Gastrocnemius medialis (tissue), 4 donors: ENCODE measurements at regions not wholly inside any gene's neighbourhood (a gene's known extent, or its start where the extent isn't known, plus 50 kb on each side); places are given as distances from the start of the nearest gene placed in this dataset.
"Not testable (repeated sequence)": the region's sequence is repeated elsewhere in the genome, so short reads cannot be mapped to it uniquely, and the experiment has no call there.

Experiments used
- ATAC-seq, 2 donors: fragments of 150-250 bp; one replicate each; pipeline ENCODE4 v1.9.1; 2016
- DNase-seq, 2 donors: peaks; one replicate each; pipeline ENCODE4 v3.0.0-alpha.2; 2019
- H3K27ac ChIP-seq, 4 donors: fragments of 200-600 bp; sonication (generic); 1 replicate in 1 of 4; 2 replicates in 3 of 4; pipeline ENCODE4 v1.5.1; 2016 to 2018; ENCODE audit warnings: mild to moderate bottlenecking in 2 of 4, moderate library complexity in 1 of 4
- H3K27me3 ChIP-seq, 3 donors: fragments of 200-600 bp; sonication (generic) in 2 of 3; 1 replicate in 1 of 3; 2 replicates in 2 of 3; pipeline versions ENCODE4 v1.5.1 to v1.6.0; 2016 to 2019; ENCODE audit warnings: mild to moderate bottlenecking in 1 of 3, moderate library complexity in 1 of 3
- H3K36me3 ChIP-seq, 2 donors: fragments of 200-600 bp; sonication (generic) in 1 of 2; one replicate each; pipeline ENCODE4 v1.5.1; 2017 to 2018
- H3K4me1 ChIP-seq, 2 donors: fragments of 200-600 bp; sonication (generic) in 1 of 2; one replicate each; pipeline ENCODE4 v1.5.1; 2016 to 2017; ENCODE audit warnings: mild to moderate bottlenecking in 2 of 2
- H3K4me3 ChIP-seq, 4 donors: fragments of 200-600 bp; sonication (generic) in 3 of 4; 1 replicate in 1 of 4; 2 replicates in 3 of 4; pipeline ENCODE4 v1.5.1; 2016 to 2019; ENCODE audit warnings: mild to moderate bottlenecking in 2 of 4
- H3K9me3 ChIP-seq, 3 donors: fragments of 200-600 bp; sonication (generic) in 2 of 3; 1 replicate in 1 of 3; 2 replicates in 2 of 3; pipeline ENCODE4 v1.5.1; 2016 to 2019
- POLR2A ChIP-seq, 2 donors: fragments of 450-650 bp; IDR thresholded peaks; one replicate each; pipeline ENCODE4 v1.6.1; 2017; ENCODE audit warnings: antibody characterized with exemption in 2 of 2, mild to moderate bottlenecking in 2 of 2, moderate library complexity in 2 of 2
- in situ Hi-C, 4 donors: fragments of 200-750 bp; cut with MboI; loops; one replicate each; pipeline versions ENCODE4 v1.15.0 to v1.8.0; 2017; ENCODE audit warnings: low sequenced_read_pairs in 4 of 4
- intact Hi-C: fragments of 100-400 bp; cut with DNase I; formaldehyde crosslinking; loops from one replicate; pipeline ENCODE4 v1.15.1; 2023; ENCODE audit warnings: low total_unique reads
- TF ChIP-seq, protein P1 (sequence below), 5 experiments: fragments of 450-650 bp in 3 of 5; fragments of 200-600 bp in 2 of 5; sonication (generic) in 2 of 5; IDR thresholded peaks in 4 of 5; conservative IDR thresholded peaks in 1 of 5; 1 replicate in 4 of 5; 2 replicates in 1 of 5; pipeline ENCODE4 v1.5.1; 2016 to 2019; ENCODE audit warnings: antibody characterized with exemption in 5 of 5, mild to moderate bottlenecking in 3 of 5, moderate library complexity in 3 of 5

DNA sequence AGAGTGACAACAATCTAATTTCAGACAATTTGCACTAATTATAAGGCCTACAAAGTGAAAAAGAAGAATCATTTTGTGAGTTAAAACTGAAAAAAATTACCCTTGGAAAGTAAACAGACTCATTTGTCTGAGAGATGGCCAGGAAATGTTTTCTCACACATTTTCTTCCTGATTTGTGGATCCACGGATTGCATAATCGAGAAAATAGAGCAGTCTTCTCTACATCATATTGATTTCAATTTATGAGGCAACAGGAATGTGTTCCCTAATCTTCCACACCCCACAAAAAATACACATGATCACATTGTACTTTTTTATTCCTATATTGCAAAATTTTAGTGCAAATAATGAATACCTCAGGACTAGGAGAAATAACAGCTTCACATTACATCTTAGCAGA, 160.8 kb downstream of the CCER1 start:
- Histone ChIP-seq H3K36me3 (no peaks in the 10 kb centered on the region), H3K4me1 (no peaks in the 10 kb centered on the region), H3K9me3 (no peaks in the 10 kb centered on the region), H3K27me3 (no peaks in the 10 kb centered on the region), H3K4me3 (no peak overlapping the region), H3K27ac (no peak overlapping the region)
- TF ChIP-seq, protein P1, sequence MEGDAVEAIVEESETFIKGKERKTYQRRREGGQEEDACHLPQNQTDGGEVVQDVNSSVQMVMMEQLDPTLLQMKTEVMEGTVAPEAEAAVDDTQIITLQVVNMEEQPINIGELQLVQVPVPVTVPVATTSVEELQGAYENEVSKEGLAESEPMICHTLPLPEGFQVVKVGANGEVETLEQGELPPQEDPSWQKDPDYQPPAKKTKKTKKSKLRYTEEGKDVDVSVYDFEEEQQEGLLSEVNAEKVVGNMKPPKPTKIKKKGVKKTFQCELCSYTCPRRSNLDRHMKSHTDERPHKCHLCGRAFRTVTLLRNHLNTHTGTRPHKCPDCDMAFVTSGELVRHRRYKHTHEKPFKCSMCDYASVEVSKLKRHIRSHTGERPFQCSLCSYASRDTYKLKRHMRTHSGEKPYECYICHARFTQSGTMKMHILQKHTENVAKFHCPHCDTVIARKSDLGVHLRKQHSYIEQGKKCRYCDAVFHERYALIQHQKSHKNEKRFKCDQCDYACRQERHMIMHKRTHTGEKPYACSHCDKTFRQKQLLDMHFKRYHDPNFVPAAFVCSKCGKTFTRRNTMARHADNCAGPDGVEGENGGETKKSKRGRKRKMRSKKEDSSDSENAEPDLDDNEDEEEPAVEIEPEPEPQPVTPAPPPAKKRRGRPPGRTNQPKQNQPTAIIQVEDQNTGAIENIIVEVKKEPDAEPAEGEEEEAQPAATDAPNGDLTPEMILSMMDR (IDR thresholded peaks at IDR 0.05 in 4 of 5, conservative IDR thresholded peaks at IDR 0.05 in 1 of 5), result no peak
- no peak for TF ChIP-seq POLR2A (IDR thresholded peaks at IDR 0.05)
- no peak for ATAC-seq
- intact Hi-C loops (no loop called here), in situ Hi-C loops (no loop called here)
- DNase-seq, result no peak

DNA sequence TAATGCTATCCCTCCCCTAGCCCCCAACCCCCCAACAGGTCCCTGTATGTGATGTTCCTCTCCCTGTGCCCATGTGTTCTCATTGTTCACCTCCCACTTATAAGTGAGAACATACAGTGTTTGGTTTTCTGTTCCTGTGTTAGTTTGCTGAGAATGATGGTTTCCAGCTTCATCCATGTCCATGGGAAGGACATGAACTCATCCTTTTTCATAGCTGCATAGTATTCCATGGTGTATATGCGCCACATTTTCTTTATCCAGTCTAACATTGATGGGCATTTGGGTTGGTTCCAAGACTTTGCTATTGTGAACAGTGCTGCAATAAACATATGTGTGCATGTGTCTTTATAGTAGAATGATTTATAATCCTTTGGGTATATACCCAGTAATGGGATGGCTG, 162.3 kb downstream of the CCER1 start:
- H3K27me3 ChIP-seq, ATAC-seq, intact Hi-C loops, H3K4me1 ChIP-seq, DNase-seq, H3K9me3 ChIP-seq, in situ Hi-C loops, H3K4me3 ChIP-seq, H3K36me3 ChIP-seq, H3K27ac ChIP-seq: not testable (repeated sequence)

- Histone ChIP-seq H3K27ac (no peak overlapping the region), H3K4me3 (no peak overlapping the region), H3K4me1 (no peaks in the 10 kb centered on the region), H3K36me3 (no peaks in the 10 kb centered on the region), H3K9me3 (no peaks in the 10 kb centered on the region), H3K27me3 (no peaks in the 10 kb centered on the region)
- in situ Hi-C loops, result no loop called here
- ATAC-seq (no peak), DNase-seq (no peak)
- intact Hi-C loops, result no loop called here
- TF ChIP-seq, protein P1 (IDR thresholded peaks at IDR 0.05 in 4 of 5, conservative IDR thresholded peaks at IDR 0.05 in 1 of 5), result no peak
- no peak for TF ChIP-seq POLR2A (IDR thresholded peaks at IDR 0.05)
Measured at GRCh38 chr12:90791445-90791844, 163.5 kb downstream of the CCER1 start.

DNA sequence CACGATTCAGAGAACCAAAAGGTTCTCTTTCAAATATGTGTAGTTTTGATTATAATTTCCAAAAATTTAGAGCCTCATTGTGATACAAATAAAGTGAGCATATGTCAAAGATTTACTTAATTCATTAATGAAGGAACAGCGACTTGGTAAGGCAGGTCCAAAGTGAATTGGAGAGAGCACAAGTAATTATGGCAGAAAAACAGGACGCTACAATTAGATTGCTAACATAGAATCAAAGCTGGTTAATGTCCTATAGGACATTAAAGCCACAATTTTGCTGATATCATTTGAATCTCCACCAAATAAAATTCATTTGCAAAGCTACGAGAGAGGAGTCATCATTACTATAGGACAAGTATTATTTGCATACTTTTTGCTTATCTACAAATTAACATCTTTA, 164.2 kb downstream of the CCER1 start:
- intact Hi-C loops (no loop called here), in situ Hi-C loops (no loop called here)
- ATAC-seq, result no peak

DNA sequence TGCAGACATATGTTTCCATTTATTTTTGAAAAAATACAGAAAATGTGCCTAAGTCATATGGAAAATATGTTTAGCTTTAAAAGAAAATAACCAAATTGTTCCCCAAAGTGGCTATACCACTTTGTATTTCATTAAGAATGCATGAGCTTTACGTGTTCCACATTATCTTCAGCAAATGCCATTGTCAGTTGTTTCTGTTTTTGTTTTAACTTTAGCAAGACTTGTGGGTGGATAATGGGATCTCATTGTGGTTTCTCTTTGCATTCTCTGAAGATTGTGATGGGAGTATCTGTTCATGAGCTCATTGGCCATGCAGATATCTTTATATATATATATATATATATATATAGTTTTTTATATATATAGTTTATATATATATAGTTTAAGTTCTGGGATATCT, 181.5 kb downstream of the CCER1 start:
- TF ChIP-seq, protein P1 (IDR thresholded peaks at IDR 0.05 in 4 of 5, conservative IDR thresholded peaks at IDR 0.05 in 1 of 5), result no peak
- no peak for TF ChIP-seq POLR2A (IDR thresholded peaks at IDR 0.05)
- DNase-seq (no peak), ATAC-seq (no peak)
- Histone ChIP-seq H3K4me3 (no peak overlapping the region), H3K4me1 (no peaks in the 10 kb centered on the region), H3K9me3 (no peaks in the 10 kb centered on the region), H3K36me3 (no peaks in the 10 kb centered on the region), H3K27ac (no peak overlapping the region), H3K27me3 (no peaks in the 10 kb centered on the region)
- in situ Hi-C loops, result no loop called here
- intact Hi-C loops, result no loop called here

More for the DNA sequence above, 164.2 kb downstream of the CCER1 start:
- Histone ChIP-seq H3K27ac (no peak overlapping the region), H3K4me3 (no peak overlapping the region), H3K9me3 (no peaks in the 10 kb centered on the region), H3K4me1 (no peaks in the 10 kb centered on the region), H3K36me3 (no peaks in the 10 kb centered on the region), H3K27me3 (no peaks in the 10 kb centered on the region)
- TF ChIP-seq, protein P1 (IDR thresholded peaks at IDR 0.05 in 4 of 5, conservative IDR thresholded peaks at IDR 0.05 in 1 of 5), result no peak
- TF ChIP-seq POLR2A (IDR thresholded peaks at IDR 0.05), result no peak
- DNase-seq, result no peak
